Lower leg skin (tissue), 4 donors: ENCODE measurements at regions not wholly inside any gene's neighbourhood (a gene's known extent, or its start where the extent isn't known, plus 50 kb on each side); places are given as distances from the start of the nearest gene placed in this dataset.
"Not testable (repeated sequence)": the region's sequence is repeated elsewhere in the genome, so short reads cannot be mapped to it uniquely, and the experiment has no call there.

ENCODE experiments used
- DNase-seq, 2 donors: peaks; one replicate each; pipeline ENCODE4 v3.0.0-alpha.2; 2019; ENCODE audit warnings: low spot score in 2 of 2
- H3K4me3 ChIP-seq: fragments of 200-600 bp; sonication (generic); 2 replicates; pipeline ENCODE4 v1.5.1; 2017; ENCODE audit warnings: mild to moderate bottlenecking, low read depth; ENCODE audit not compliant: poor library complexity, severe bottlenecking
- CTCF ChIP-seq, 3 donors: fragments of 450-650 bp; IDR thresholded peaks; one replicate each; pipeline ENCODE4 v1.5.1; 2016; ENCODE audit warnings: antibody characterized with exemption in 3 of 3, mild to moderate bottlenecking in 3 of 3, moderate library complexity in 2 of 3
- POLR2A ChIP-seq, 2 donors: fragments of 450-650 bp; IDR thresholded peaks; one replicate each; pipeline ENCODE4 v1.6.1; 2016 to 2017; ENCODE audit warnings: antibody characterized with exemption in 2 of 2, mild to moderate bottlenecking in 1 of 2, moderate library complexity in 1 of 2
- WGBS, 2 donors: methylation state at CpG; one replicate each; pipeline ENCODE4 v1.1.5; 2018; 5-methylcytosine and 5-hydroxymethylcytosine counted together
- intact Hi-C: fragments of 100-400 bp; cut with DNase I; formaldehyde crosslinking; loops from one replicate; pipeline ENCODE4 v1.15.0; 2023; ENCODE audit warnings: low total_unique reads

GRCh38 chr20:1741309-1742048, 83.9 kb upstream of the SIRPG start:
- TF ChIP-seq CTCF (IDR thresholded peaks at IDR 0.05) (no peak), POLR2A (IDR thresholded peaks at IDR 0.05) (no peak)
- intact Hi-C loops = no loop called here
- no peak for DNase-seq
- WGBS, 2 donors = 71 to 77% methylated on average over 6 of the region's 6 CpGs
- H3K4me3 ChIP-seq = no peak overlapping the region

DNA sequence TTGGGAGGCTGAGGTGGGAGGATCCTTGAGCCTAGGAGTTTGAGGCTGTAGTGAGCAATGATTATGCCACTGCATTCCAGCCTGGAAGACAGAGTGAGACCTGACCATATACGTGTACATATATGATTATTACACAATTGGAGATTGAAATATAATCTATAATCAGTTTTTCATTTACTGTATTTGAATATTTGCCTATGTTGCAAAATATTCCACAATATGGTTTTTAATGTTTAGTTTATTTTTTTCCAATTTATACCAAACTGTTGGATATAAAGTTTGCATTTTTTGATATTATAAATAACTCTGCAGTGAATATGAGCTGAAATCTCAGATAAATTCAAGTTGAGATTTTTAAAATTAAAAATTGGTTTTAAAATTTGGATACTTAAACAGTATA, 79.6 kb upstream of the SIRPG start:
- H3K4me3 ChIP-seq = no peak overlapping the region
- DNase-seq = no peak
- TF ChIP-seq POLR2A (IDR thresholded peaks at IDR 0.05) (no peak), CTCF (IDR thresholded peaks at IDR 0.05) (no peak)
- intact Hi-C loops = no loop called here
- 70 to 77% methylated on average over 1 of the region's 1 CpG for WGBS, 2 donors

GRCh38 chr20:1735417-1736089, 78.0 kb upstream of the SIRPG start:
- WGBS, 2 donors = 86 to 92% methylated on average over 32 to 35 of the region's 35 CpGs
- intact Hi-C loops = no loop called here
- no peak overlapping the region for H3K4me3 ChIP-seq
- TF ChIP-seq POLR2A (IDR thresholded peaks at IDR 0.05) = no peak
- no peak for TF ChIP-seq CTCF (IDR thresholded peaks at IDR 0.05)
- no peak for DNase-seq

- WGBS, 2 donors = 49% methylated on average over 4 of the region's 4 CpGs
- intact Hi-C loops = no loop called here
- no peak overlapping the region for H3K4me3 ChIP-seq
- TF ChIP-seq CTCF (IDR thresholded peaks at IDR 0.05) (no peak), POLR2A (IDR thresholded peaks at IDR 0.05) (no peak)
- no peak for DNase-seq
Measured at GRCh38 chr20:1734269-1734858, 76.8 kb upstream of the SIRPG start.

DNA sequence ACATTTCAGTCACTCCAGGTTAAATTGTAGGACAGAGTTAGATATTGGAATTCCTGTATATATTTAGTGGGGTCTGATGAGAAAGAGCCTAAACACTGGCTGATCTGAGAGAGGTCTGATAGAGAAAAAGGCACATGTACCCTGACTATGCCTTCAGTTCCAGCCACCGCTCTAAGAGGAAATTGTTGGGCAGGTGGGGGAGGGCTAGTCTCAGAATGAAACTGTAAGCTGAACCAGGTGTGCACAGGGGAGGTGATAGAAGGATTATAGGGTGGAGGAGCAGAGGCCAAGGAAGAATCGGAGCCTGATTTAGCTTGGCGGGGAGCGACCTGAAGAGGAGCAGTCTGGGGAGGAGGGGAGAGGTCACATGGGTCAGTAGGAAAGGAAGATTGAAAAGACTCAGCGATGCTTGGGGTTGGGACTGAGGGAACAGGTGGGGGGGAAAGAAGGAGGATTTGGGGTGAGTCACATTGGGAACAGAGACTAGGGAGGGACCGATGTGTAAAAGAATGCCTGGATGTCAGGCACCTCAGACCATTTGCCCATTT, 74.3 kb upstream of the SIRPG start:
- intact Hi-C loops, H3K4me3 ChIP-seq, DNase-seq: not testable (repeated sequence)
- WGBS, 2 donors = 60 to 61% methylated on average over 6 of the region's 6 CpGs

DNA sequence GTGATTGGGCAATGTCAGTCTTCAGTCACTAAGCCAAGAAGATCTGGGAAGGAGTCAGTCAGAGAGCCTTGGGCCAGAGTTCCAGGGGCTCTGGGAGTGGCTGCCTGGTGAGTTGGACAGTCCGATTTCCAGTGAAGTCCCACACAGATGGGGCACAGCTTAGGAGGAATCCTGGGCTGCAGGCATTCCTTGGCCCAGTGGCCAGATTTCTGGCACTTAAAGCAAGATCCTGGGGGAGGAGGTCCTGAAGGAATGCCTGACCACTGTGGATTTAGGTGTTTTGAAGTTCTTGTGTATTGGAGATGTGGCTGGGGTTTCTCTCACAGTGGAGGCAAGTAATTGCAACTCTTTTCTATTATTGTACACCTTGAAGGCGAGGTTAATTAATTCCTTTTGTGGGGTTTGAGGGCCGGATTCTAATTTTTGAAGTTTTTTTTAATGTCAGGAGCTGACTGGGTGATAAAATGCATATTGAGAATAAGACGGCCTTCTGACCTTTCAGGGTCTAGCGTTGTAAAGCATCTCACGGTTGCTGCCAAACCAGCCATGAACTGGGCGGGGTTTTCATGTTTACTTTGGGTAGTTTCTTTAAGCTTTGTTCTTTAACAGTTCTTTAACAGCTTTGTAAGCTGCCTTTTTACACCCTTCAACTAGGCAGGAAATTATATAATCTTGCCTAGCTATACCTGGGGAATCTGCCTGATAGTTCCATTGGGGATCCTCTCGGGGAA, 73.6 kb upstream of the SIRPG start:
- intact Hi-C loops, H3K4me3 ChIP-seq, DNase-seq: not testable (repeated sequence)
- WGBS, 2 donors = 60 to 67% methylated on average over 8 of the region's 8 CpGs

DNA sequence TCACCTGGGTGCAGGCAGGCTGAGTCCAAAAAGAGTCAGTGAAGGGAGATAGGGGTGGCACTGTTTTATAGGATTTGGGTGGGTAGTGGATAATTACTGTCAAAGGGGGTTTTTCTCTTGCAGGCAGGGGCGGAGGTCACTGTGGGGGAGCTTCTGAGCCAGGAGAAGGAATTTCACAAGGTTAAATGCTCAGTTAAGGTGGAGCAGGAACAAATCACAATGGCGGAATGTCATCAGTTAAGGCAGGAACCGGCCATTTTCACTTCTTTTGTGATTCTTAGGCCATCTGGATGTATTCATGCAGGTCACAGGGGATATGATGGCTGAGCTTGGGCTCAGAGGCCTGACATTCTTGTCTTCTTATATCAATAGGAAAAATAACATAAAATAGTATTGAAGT, 69.7 kb upstream of the SIRPG start:
- intact Hi-C loops, H3K4me3 ChIP-seq, DNase-seq: not testable (repeated sequence)
- WGBS, 2 donors = 76 to 89% methylated on average over 3 of the region's 3 CpGs
